CD4-positive, alpha-beta T cell treated with Interleukin-10 for 1 hour (primary cell): ENCODE measurements at regions not wholly inside any gene's neighbourhood (a gene's known extent, or its start where the extent isn't known, plus 50 kb on each side); places are given as distances from the start of the nearest gene placed in this dataset.

Experiments
- DNase-seq: peaks from one replicate; pipeline ENCODE4 v3.0.0-alpha.2; 2020

- no peak for DNase-seq
Measured at GRCh38 chr3:10741891-10742671, 73.9 kb upstream of the SLC6A11 start.

- no peak for DNase-seq
Measured at GRCh38 chr3:10743366-10744097, 72.5 kb upstream of the SLC6A11 start.

- DNase-seq, result no peak
Measured at GRCh38 chr3:10744098-10744465, 71.9 kb upstream of the SLC6A11 start.

- no peak for DNase-seq
Measured at GRCh38 chr3:10745392-10745791, 70.6 kb upstream of the SLC6A11 start.

- DNase-seq, result no peak
Measured at GRCh38 chr3:10746001-10746400, 70.0 kb upstream of the SLC6A11 start.

GRCh38 chr3:10746684-10747083, 69.3 kb upstream of the SLC6A11 start:
- DNase-seq, result no peak

GRCh38 chr3:10747341-10747740, 68.7 kb upstream of the SLC6A11 start:
- DNase-seq, result no peak

- no peak for DNase-seq
Measured at GRCh38 chr3:10748040-10748439, 68.0 kb upstream of the SLC6A11 start.

GRCh38 chr3:10753964-10754363, 62.1 kb upstream of the SLC6A11 start:
- peak; percentile 17 for DNase-seq

- no peak for DNase-seq
Measured at GRCh38 chr3:10756546-10756945, 59.5 kb upstream of the SLC6A11 start.

- DNase-seq, result no peak
Measured at GRCh38 chr3:10757021-10757820, 58.8 kb upstream of the SLC6A11 start.

GRCh38 chr3:10757821-10758130, 58.3 kb upstream of the SLC6A11 start:
- DNase-seq, result no peak

- peak; percentile 45 for DNase-seq
Measured at GRCh38 chr3:10758304-10759037, 57.6 kb upstream of the SLC6A11 start.

GRCh38 chr3:10759495-10759894, 56.5 kb upstream of the SLC6A11 start:
- no peak for DNase-seq

- no peak for DNase-seq
Measured at GRCh38 chr3:10760199-10760598, 55.8 kb upstream of the SLC6A11 start.

- no peak for DNase-seq
Measured at GRCh38 chr3:10761583-10761982, 54.4 kb upstream of the SLC6A11 start.

- no peak for DNase-seq
Measured at GRCh38 chr3:10762116-10762515, 53.9 kb upstream of the SLC6A11 start.

GRCh38 chr3:10762611-10763247, 53.3 kb upstream of the SLC6A11 start:
- no peak for DNase-seq

GRCh38 chr3:10763248-10763620, 52.8 kb upstream of the SLC6A11 start:
- DNase-seq, result no peak

GRCh38 chr3:10763817-10764258, 52.2 kb upstream of the SLC6A11 start:
- no peak for DNase-seq

GRCh38 chr3:10764259-10765051, 51.6 kb upstream of the SLC6A11 start:
- no peak for DNase-seq
